ENCODE measurements at regions not wholly inside any gene's neighbourhood (a gene's known extent, or its start where the extent isn't known, plus 50 kb on each side); places are given as distances from the start of the nearest gene placed in this dataset.

GRCh38 chr6:6801005-6801335, 212.4 kb downstream of the LY86 start:
- no peak for TF ChIP-seq PATZ1 (CRISPR knock-in tag; IDR thresholded peaks at IDR 0.05; ENCODE audit: borderline replicate concordance)
- no peak for TF ChIP-seq TCF4 (CRISPR knock-in tag; IDR thresholded peaks at IDR 0.05; ENCODE audit: borderline replicate concordance)

Measured in SK-N-SH treated with all-trans-retinoic acid at 6 μM for 48 hours (cell line).